DMS53 (cell line): ENCODE measurements at regions not wholly inside any gene's neighbourhood (a gene's known extent, or its start where the extent isn't known, plus 50 kb on each side); places are given as distances from the start of the nearest gene placed in this dataset.
"Not testable (repeated sequence)": the region's sequence is repeated elsewhere in the genome, so short reads cannot be mapped to it uniquely, and the experiment has no call there.

ENCODE experiments used
- DNase-seq: peaks from one replicate; lab custom pipeline; 2025; lab: John Stamatoyannopoulos, UW

GRCh38 chr2:210730672-210731071 is 174.3 kb downstream of the CPS1 start:
- DNase-seq: no peak

- DNase-seq: not testable (repeated sequence)
These were observed 190.4 kb downstream of the CPS1 start for GRCh38 chr2:210746826-210747225.

- DNase-seq: no peak
These were observed 196.1 kb downstream of the CPS1 start for GRCh38 chr2:210752532-210752931.

GRCh38 chr2:210753386-210753785 is 197.0 kb downstream of the CPS1 start:
- DNase-seq: no peak

- peak; percentile 15 for DNase-seq
These were observed 200.5 kb downstream of the CPS1 start for GRCh38 chr2:210756855-210757254.

- DNase-seq: no peak
These were observed 206.5 kb downstream of the CPS1 start for GRCh38 chr2:210762604-210763588.

GRCh38 chr2:210768329-210768910 is 212.0 kb downstream of the CPS1 start:
- no peak for DNase-seq

- no peak for DNase-seq
These were observed 220.4 kb downstream of the CPS1 start for GRCh38 chr2:210776756-210777155.

- no peak for DNase-seq
These were observed 225.8 kb downstream of the CPS1 start for GRCh38 chr2:210782222-210782621.

GRCh38 chr2:210787831-210788230 is 231.4 kb downstream of the CPS1 start:
- not testable (repeated sequence) for DNase-seq

GRCh38 chr2:210792000-210792399 is 235.6 kb downstream of the CPS1 start:
- DNase-seq: no peak

- DNase-seq: no peak
These were observed 239.1 kb downstream of the CPS1 start for GRCh38 chr2:210795506-210795905.

- no peak for DNase-seq
These were observed 241.8 kb downstream of the CPS1 start for GRCh38 chr2:210798180-210798579.

- DNase-seq: no peak
These were observed 258.0 kb downstream of the CPS1 start for GRCh38 chr2:210814251-210815025.

- no peak for DNase-seq
These were observed 260.4 kb downstream of the CPS1 start for GRCh38 chr2:210816769-210817168.

GRCh38 chr2:210818473-210818872 is 262.1 kb downstream of the CPS1 start:
- peak; percentile 22 for DNase-seq

- no peak for DNase-seq
These were observed 277.0 kb downstream of the CPS1 start for GRCh38 chr2:210833403-210833802.

GRCh38 chr2:210839034-210839433 is 282.6 kb downstream of the CPS1 start:
- peak; percentile 4 for DNase-seq

- no peak for DNase-seq
These were observed 283.1 kb downstream of the CPS1 start for GRCh38 chr2:210839450-210839849.

GRCh38 chr2:210842896-210843295 is 286.5 kb downstream of the CPS1 start:
- DNase-seq: no peak

GRCh38 chr2:210844016-210844415 is 287.6 kb downstream of the CPS1 start:
- no peak for DNase-seq

- no peak for DNase-seq
These were observed 302.9 kb downstream of the CPS1 start for GRCh38 chr2:210859314-210859713.

GRCh38 chr2:210860276-210860675 is 303.9 kb downstream of the CPS1 start:
- no peak for DNase-seq
